T-helper 22 cell (primary cell): ENCODE measurements at regions not wholly inside any gene's neighbourhood (a gene's known extent, or its start where the extent isn't known, plus 50 kb on each side); places are given as distances from the start of the nearest gene placed in this dataset.

ENCODE experiments used
- DNase-seq: peaks from one replicate; pipeline ENCODE4 v3.0.0-alpha.2; 2020; ENCODE audit warnings: low read depth

DNA sequence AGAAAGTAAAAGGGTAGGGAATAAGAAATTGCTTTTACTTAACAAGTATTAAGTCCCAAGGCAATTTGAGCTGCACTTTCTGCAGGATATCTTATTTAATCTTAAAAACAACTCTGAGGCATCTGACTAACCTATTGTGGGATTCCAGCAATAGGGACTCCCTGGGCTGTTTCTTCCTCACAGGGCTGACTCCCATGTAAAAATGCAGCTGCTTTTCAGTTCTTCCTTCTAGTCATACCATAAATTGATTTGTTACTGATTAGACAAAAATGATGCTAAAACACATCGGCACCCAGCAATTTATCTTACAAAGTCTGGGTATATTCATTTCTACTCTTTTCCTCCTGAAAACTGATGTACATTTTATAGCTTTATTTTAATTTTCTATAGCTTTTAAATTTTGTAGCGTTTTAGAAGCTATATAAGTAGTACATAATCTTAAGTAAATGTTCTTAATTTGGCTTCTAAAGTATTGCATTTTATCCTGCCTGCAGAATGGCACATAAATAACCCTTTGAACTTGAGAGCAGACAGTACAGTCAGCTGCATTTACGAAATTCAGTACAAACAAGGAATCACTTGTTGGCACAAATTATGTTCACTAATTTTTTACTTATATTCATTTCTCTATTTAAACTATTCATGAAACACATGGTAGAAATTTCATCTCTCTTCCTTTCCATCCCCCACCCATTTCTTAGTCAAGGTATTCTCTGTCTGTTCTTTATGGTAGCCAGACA, 102.4 kb upstream of the FRY start:
- DNase-seq = no peak

DNA sequence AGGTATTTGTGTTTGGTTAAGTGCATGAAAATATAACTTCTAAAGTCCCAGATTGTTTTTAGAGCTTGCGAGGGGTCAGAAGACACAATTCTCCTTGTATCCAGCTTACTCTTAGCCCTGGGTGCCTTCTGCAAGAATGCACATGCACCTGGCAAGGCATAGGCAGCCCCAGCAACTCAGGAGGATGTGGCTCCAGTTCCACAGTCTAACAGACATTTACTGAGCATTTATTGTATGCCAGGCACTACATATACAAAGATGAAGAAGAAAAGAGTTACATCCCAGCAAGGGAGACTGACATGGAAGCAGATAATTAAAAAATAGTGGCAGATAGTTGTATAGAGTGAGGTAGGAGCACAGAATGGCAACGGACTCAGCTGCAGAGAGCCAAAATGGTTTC, 101.1 kb upstream of the FRY start:
- DNase-seq = no peak

GRCh38 chr13:31930901-31931522, 100.6 kb upstream of the FRY start:
- no peak for DNase-seq

DNA sequence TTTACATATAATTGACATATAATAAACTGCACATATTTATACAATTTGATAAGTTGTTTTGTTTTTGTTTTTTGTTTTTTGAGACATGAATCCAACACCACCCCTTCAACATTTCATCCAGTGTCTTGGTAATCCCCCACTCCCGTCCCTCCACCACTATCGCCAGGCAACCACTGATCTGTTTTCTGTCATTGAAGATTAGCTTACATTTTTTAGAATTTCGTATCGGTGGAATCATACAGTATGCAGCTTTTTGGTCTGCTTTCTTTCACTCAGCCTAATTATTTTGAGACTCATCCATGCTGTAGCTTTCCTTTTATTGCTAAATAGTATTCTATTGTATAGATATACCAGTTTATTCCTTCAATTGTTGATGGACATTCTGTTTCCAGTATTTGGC, 94.1 kb upstream of the FRY start:
- DNase-seq = no peak

DNA sequence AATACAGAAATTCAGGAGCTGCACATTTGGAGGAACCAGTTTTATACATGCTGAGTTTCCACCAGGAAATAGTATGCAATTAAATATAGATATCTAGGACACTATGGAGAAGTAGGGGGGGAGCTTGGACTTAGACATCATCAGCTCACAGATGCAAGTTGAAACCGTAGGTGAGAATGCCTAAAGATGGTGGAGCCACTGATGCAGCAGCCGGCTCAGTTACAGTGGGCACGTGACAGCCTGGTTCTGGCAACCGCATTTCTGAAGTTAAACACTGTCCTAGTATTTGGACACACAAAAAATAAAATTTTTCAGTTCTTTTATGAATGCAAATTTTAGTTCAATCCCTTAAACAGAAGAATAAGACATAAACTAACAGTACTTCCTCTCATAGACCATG, 91.5 kb upstream of the FRY start:
- no peak for DNase-seq

DNA sequence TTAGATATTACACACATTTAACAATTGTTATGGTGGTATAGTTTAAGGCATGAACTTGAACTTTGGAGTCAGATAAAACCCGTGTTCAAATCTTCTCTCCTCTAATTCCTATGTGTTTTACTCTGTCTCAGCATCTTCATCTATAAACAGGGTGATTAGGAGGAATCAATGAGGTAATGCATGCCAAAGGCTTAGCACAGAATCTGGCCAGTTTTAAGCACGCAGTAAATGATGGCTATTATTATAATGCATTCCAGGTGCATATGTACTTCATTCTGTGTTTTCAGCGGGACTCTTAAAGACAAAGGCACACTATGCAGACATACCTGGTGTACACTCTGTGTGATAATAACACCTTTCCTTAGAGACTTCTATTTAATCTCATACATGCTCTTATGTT, 88.0 kb upstream of the FRY start:
- DNase-seq = no peak

GRCh38 chr13:31944262-31945160, 87.1 kb upstream of the FRY start:
- no peak for DNase-seq

GRCh38 chr13:31945202-31945961, 86.2 kb upstream of the FRY start:
- DNase-seq = no peak

DNA sequence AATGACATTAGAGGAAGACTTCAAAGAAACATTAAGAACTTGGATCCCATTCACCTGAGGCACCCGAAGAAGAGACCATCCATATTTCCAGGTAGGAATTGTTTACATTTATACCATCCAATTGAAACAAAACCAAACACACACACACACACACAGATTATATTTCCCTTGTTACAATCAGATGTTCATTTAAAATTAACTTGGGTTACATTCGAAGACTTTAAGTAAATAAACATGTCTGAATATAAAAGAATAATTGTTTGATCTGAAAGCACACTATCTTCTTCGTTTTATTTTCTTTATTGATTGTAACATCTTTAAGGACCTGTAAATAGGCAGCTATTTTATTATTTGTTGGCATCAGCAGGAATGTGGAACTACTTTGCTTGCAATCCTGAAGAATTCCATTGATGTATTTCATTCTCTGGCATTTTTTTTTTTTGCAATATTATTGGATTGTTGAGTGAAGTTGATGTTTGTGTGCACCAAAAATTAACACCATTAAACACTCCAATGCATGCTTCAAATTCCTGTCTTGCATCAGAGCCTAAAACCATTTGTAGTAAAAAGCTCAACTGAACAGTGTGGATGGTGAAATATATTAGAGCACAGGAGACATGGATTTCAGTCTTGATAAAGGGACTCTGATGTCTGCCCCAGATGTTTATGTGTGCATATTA, 85.3 kb upstream of the FRY start:
- no peak for DNase-seq

DNA sequence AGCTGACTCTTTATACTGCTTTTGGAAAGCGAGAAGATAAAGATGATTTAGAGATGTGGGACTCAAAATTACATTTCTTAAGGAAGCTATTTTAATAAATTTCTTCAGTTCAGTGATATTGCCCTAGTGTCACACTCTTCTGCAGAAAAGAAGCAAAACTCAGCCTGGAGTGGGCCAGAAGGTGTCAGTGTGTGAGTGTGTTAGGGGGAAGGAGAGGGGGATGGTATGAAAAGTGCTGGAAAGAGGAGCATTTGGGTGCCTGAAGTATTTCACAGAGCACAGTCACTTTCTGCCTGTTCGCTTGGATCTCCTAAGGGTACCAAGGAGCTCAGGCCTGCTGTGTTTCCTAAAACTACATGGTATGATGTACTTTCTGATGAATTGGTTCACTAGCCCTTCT, 84.5 kb upstream of the FRY start:
- no peak for DNase-seq

GRCh38 chr13:31947506-31947905, 84.1 kb upstream of the FRY start:
- no peak for DNase-seq

- DNase-seq = no peak
Observed at GRCh38 chr13:31949486-31949885, 82.1 kb upstream of the FRY start.

DNA sequence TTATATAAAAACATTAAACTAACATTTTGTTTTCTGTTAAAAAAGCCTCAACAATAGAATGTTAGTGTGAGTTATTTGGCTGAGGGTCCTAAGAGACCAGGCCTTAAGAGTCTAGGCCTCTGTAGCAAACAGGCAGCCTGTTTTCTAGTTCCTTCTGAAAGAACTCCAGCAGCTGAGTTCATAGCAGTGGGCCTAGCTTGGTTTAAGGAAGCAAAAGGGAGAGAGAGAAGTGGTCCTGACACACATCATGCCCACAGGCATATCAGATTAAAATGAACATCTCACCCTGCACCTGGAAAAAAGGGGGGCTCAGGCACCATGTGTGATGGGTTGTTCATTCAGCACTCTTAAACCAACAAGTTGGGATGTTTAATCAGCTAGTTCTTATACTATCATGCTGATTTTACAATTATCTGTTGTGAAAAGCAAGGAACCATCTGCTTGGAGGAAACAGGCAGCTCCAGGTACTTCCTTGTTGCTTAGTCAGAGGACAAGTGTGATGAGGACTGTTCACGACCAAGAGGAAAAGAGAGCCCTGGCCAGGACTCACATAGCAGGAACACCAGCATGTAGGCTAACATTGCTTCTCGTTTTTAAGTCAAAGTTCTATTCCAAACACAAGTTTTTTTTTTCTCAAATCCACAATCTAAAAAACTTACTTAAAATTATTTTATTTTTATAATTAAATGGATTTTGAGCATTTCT, 81.3 kb upstream of the FRY start:
- DNase-seq = no peak

DNA sequence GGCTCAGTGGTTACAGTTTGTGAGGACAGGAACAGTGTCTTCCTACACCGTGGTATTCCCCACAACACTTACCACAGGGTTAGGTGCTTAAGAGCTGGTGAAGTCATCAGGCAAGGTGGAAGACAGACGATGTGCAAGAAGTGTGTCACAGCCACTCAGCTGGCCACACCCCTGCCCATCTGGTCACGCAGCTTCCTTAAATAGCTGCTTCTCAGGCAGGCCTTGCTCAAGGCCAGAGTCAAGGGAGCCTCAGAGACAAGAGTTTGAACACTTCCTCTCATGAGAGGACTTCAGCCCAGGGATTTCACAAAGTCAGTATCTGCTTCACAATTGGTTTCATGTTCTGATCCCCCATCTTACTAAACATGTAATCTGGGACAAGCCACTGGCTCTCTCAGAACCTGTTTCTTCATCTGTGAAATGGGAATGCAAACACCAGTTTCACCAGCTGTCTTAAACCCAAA, 80.3 kb upstream of the FRY start:
- no peak for DNase-seq

GRCh38 chr13:31952641-31953380, 78.8 kb upstream of the FRY start:
- DNase-seq = no peak

DNA sequence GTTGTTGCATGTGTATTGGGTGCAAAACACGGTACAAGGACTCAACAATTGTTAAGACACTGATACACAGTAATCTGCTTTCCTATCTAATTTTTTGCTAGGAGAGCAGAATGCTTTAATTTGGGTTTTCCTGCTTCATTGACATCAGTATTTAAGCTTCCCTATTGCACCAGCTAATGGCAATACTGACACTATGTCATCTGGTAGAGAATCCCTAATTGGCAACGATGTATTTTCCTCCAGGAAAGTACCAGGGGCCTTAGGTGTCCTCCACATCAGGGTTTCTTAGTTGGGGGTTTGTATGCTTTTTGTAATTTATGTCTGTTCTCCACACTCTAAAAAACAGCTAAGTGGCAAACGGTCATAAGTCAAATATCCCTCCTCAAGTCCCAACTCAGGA, 76.5 kb upstream of the FRY start:
- no peak for DNase-seq

- no peak for DNase-seq
Observed at GRCh38 chr13:31955741-31956140, 75.8 kb upstream of the FRY start.

DNA sequence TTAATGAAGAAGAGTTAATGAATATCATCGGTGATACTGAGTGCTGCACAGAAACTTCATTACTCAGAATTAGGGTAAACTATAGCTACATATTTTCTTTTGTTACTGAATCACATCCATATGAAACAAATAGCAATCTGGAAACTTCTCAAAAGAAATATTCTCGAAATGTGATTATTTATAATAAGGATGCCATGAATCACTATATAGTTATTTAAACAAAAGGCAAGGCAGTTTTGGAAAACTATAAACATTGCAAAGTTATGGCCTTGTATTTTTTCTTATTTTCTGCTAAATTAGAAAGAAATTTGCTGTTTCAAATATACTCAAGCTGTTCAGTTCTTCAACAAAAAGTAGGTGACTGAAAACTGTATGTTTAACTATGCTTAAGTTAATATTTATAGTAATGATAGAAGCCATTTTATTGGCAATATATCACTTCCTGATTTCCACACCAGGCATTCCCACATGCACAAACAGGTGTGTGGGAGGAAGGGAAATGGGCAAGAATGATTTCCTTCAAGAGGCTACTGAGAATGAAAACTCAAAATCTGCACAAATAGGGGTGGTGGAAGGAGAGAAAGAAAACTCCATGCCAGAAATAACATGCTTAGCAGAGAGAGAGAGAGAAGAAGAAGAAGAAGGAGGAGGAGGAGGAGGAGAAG, 74.5 kb upstream of the FRY start:
- no peak for DNase-seq

GRCh38 chr13:31957772-31958171, 73.8 kb upstream of the FRY start:
- DNase-seq = no peak
